Parathyroid adenoma (tissue), 2 donors: ENCODE measurements at regions not wholly inside any gene's neighbourhood (a gene's known extent, or its start where the extent isn't known, plus 50 kb on each side); places are given as distances from the start of the nearest gene placed in this dataset.

Source experiments
- H2AFZ ChIP-seq: fragments of 300-600 bp; sonication (generic); one replicate; pipeline ENCODE4 v1.7.0; 2017; ENCODE audit warnings: antibody characterized with exemption, mild to moderate bottlenecking
- H3K27ac ChIP-seq: fragments of 300-600 bp; sonication (generic); one replicate; pipeline ENCODE4 v1.7.0; 2017
- H3K27me3 ChIP-seq: fragments of 300-600 bp; sonication (generic); one replicate; pipeline ENCODE4 v1.7.0; 2017; ENCODE audit warnings: low read length; ENCODE audit not compliant: control insufficient read depth, insufficient read depth
- H3K36me3 ChIP-seq: fragments of 300-600 bp; sonication (generic); one replicate; pipeline ENCODE4 v1.7.0; 2017; ENCODE audit warnings: low read length; ENCODE audit not compliant: control insufficient read depth, insufficient read depth
- H3K4me1 ChIP-seq: fragments of 300-600 bp; sonication (generic); one replicate; pipeline ENCODE4 v1.7.0; 2017; ENCODE audit warnings: control low read depth
- H3K4me2 ChIP-seq: fragments of 300-600 bp; sonication (generic); one replicate; pipeline ENCODE4 v1.7.0; 2017; ENCODE audit warnings: low read length
- H3K4me3 ChIP-seq: fragments of 300-600 bp; sonication (generic); one replicate; pipeline ENCODE4 v1.7.0; 2017; ENCODE audit warnings: low read depth, low read length
- H3K79me2 ChIP-seq: fragments of 300-600 bp; sonication (generic); one replicate; pipeline ENCODE4 v1.7.0; 2017; ENCODE audit warnings: control low read depth
- H3K9ac ChIP-seq: fragments of 300-600 bp; sonication (generic); one replicate; pipeline ENCODE4 v1.7.0; 2017; ENCODE audit warnings: mild to moderate bottlenecking
- H3K9me3 ChIP-seq: fragments of 300-600 bp; sonication (generic); one replicate; pipeline ENCODE4 v1.7.0; 2017; ENCODE audit warnings: low read length; ENCODE audit not compliant: control insufficient read depth
- TF ChIP-seq, protein P1 (sequence below): fragments of 300-600 bp; sonication (generic); IDR thresholded peaks from one replicate; pipeline ENCODE4 v1.7.0; 2017; ENCODE audit warnings: antibody characterized with exemption, mild to moderate bottlenecking
- donor health status: primary hyperparathyroidism.

DNA sequence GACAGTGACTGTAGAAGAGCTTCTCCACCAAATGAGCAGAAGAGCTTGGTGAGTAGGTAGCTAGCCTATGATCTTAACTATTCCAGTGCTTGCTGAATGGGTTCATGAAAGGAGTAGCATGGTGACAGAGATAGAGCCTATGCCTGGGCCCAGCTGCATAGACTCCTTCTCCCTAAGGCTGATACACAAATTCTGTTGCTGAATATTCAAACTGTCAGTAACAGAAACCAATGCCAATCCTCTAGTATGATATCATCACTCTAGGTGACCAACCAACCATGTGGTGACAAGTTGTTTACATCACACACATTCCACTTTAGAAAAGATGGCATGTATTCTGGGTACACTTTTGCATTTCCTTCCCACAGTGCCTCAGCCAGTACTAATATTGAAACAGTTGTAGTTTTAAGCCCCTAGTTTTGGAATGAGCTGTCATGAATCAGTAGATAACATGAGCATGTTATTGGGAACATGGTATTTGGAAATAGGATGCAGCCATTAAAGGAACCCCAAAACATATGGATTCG, 103.4 kb upstream of the GRXCR1 start:
- no peaks in the 10 kb centered on the region for H3K9me3 ChIP-seq
- H3K79me2 ChIP-seq: no peaks in the 10 kb centered on the region
- H3K27me3 ChIP-seq: no peaks in the 10 kb centered on the region
- no peak overlapping the region for H3K4me3 ChIP-seq
- H3K4me2 ChIP-seq: no peak overlapping the region
- TF ChIP-seq, protein P1, sequence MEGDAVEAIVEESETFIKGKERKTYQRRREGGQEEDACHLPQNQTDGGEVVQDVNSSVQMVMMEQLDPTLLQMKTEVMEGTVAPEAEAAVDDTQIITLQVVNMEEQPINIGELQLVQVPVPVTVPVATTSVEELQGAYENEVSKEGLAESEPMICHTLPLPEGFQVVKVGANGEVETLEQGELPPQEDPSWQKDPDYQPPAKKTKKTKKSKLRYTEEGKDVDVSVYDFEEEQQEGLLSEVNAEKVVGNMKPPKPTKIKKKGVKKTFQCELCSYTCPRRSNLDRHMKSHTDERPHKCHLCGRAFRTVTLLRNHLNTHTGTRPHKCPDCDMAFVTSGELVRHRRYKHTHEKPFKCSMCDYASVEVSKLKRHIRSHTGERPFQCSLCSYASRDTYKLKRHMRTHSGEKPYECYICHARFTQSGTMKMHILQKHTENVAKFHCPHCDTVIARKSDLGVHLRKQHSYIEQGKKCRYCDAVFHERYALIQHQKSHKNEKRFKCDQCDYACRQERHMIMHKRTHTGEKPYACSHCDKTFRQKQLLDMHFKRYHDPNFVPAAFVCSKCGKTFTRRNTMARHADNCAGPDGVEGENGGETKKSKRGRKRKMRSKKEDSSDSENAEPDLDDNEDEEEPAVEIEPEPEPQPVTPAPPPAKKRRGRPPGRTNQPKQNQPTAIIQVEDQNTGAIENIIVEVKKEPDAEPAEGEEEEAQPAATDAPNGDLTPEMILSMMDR: no peak
- no peak overlapping the region for H3K9ac ChIP-seq
- H2AFZ ChIP-seq: no peak overlapping the region
- H3K36me3 ChIP-seq: no peaks in the 10 kb centered on the region
- no peaks in the 10 kb centered on the region for H3K4me1 ChIP-seq
- H3K27ac ChIP-seq: no peak overlapping the region

DNA sequence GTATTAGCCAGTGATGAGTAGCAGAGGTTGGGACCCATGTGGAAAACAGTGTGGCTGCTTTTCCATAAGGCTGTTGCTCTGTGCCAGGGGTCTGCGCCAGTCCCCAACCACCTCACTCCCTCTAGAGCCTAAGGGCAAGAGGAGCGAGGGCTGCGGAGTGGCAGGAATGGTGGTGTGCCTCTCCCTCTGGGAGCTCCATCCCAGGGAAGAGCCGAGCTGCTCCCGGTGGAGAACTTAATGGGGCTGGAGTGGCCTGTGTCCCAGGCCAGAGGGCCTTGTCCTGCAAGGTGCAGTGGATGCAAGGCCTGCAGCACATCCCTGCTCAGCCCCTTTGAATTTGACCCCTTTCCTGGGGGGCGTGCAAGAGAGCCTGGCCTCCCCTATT, 105.4 kb upstream of the GRXCR1 start:
- H3K9ac ChIP-seq: no peak overlapping the region
- H3K27me3 ChIP-seq: no peaks in the 10 kb centered on the region
- TF ChIP-seq, protein P1: no peak
- H3K79me2 ChIP-seq: no peaks in the 10 kb centered on the region
- H3K27ac ChIP-seq: no peak overlapping the region
- no peaks in the 10 kb centered on the region for H3K36me3 ChIP-seq
- no peak overlapping the region for H2AFZ ChIP-seq
- no peak overlapping the region for H3K4me3 ChIP-seq
- H3K4me2 ChIP-seq: no peak overlapping the region
- H3K4me1 ChIP-seq: no peaks in the 10 kb centered on the region
- no peaks in the 10 kb centered on the region for H3K9me3 ChIP-seq

DNA sequence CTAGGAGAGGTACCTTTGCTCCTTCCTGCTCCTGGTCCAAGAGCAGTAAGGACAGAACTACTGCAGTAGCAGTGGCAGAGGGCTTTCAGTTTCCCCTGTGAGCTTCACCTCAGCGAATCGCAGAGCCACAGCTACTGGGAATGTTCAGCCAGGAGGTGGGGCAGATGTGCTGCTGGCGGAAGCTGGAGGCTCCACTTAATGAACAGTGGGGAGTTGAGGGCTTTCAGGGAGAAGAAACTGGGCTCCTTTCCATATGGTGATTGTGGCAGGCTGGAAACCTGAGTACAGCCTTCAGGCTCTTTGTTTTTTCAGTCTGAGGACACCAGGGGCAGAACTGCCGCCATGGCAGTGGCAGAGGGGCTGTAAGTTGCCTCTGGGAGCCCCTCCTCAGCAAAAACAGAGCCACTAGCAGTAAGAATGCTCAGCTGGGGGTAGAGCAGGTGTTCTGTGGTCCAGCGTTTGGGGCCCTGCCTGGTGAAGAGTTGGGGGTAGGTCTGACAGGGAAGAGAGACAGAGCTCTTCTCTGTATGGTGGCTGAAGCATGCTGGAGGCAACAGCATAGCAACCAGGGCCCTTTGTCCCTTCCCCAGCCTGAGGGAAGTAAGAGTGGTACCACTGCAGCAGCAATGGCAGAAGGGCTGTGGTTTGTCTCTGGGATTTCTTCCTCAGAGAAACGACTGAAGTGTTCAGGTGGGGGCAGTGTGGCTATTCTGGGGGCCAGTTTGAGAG, 106.0 kb upstream of the GRXCR1 start:
- Histone ChIP-seq H3K27me3 (no peaks in the 10 kb centered on the region), H3K4me1 (no peaks in the 10 kb centered on the region), H3K79me2 (no peaks in the 10 kb centered on the region), H2AFZ (no peak overlapping the region), H3K4me3 (no peak overlapping the region), H3K9ac (no peak overlapping the region), H3K36me3 (no peaks in the 10 kb centered on the region), H3K27ac (no peak overlapping the region), H3K9me3 (no peaks in the 10 kb centered on the region), H3K4me2 (no peak overlapping the region)
- TF ChIP-seq, protein P1: no peak

DNA sequence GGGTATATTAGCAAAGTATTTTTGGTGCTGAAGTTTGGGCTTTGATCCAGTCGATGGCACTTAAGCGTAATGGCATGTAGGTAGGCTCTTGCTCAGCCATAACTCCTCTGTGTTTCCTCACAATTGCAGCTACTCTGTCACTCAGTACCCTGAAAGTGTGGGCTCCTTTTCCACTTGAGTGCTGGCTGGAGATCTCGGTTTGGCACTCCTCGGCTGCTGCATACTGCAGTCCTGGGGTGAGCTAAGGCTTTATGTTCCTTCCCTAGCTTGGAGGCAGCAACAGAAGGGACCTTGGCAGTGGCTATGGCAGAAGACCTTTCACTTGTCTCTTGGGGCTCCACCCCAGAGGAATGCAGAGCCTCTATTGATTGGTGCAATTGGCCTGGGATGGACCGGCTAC, 106.7 kb upstream of the GRXCR1 start:
- H3K4me2 ChIP-seq: no peak overlapping the region
- no peaks in the 10 kb centered on the region for H3K79me2 ChIP-seq
- TF ChIP-seq, protein P1: no peak

DNA sequence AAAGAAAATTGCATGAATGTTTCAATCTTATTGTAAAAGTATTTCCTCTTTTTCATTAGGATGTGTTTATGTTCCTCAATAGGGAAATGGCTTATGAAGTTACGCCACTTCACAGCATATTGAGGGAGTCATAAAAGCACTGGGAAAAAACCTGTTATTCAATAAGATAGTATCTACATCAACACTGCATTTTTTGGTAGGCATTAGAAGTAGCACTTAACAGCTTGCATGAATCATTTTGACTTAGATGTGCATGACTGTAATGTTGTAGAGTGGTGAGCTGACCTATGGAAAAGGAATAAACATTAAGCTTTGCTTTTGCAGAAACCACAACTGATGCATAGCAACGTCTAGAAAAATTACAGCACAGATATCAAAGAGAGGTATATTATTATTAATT, 111.2 kb upstream of the GRXCR1 start:
- no peaks in the 10 kb centered on the region for H3K27me3 ChIP-seq
- H2AFZ ChIP-seq: no peak overlapping the region
- H3K4me3 ChIP-seq: no peak overlapping the region
- H3K4me1 ChIP-seq: no peaks in the 10 kb centered on the region
- TF ChIP-seq, protein P1: no peak
- no peaks in the 10 kb centered on the region for H3K79me2 ChIP-seq
- H3K9me3 ChIP-seq: no peaks in the 10 kb centered on the region
- no peaks in the 10 kb centered on the region for H3K36me3 ChIP-seq
- no peak overlapping the region for H3K27ac ChIP-seq
- H3K4me2 ChIP-seq: no peak overlapping the region
- H3K9ac ChIP-seq: no peak overlapping the region

More for the DNA sequence above, 106.7 kb upstream of the GRXCR1 start:
- Histone ChIP-seq H3K9me3 (no peaks in the 10 kb centered on the region), H3K4me3 (no peak overlapping the region), H3K27ac (no peak overlapping the region), H3K36me3 (no peaks in the 10 kb centered on the region), H3K4me1 (no peaks in the 10 kb centered on the region), H3K27me3 (no peaks in the 10 kb centered on the region), H2AFZ (no peak overlapping the region), H3K9ac (no peak overlapping the region)
